GM12865 (cell line): ENCODE measurements at regions not wholly inside any gene's neighbourhood (a gene's known extent, or its start where the extent isn't known, plus 50 kb on each side); places are given as distances from the start of the nearest gene placed in this dataset.

Experiments
- DNase-seq: peaks from one replicate; pipeline ENCODE4 v3.0.0; 2010; ENCODE audit warnings: low read depth
- H3K4me3 ChIP-seq: 2 replicates; pipeline ENCODE4 v1.5.1; 2011; ENCODE audit warnings: mild to moderate bottlenecking, low read depth, low read length, control low read depth
- CTCF ChIP-seq: IDR thresholded peaks from 2 replicates; pipeline ENCODE4 v1.5.1; 2011; ENCODE audit warnings: low read length, control low read depth, low read depth, inconsistent platforms; ENCODE audit not compliant: insufficient read depth; ENCODE audit errors: missing control alignments

GRCh38 chr22:48276994-48277867 is 1514.8 kb downstream of the TBC1D22A start:
- no peak for DNase-seq
- TF ChIP-seq CTCF: no peak
- H3K4me3 ChIP-seq: no peak overlapping the region

- DNase-seq: no peak
- TF ChIP-seq CTCF: no peak
- H3K4me3 ChIP-seq: no peak overlapping the region
Observed at GRCh38 chr22:48275412-48275811, 1513.0 kb downstream of the TBC1D22A start.

GRCh38 chr22:48270731-48271130 is 1508.3 kb downstream of the TBC1D22A start:
- DNase-seq: no peak
- no peak for TF ChIP-seq CTCF
- no peak overlapping the region for H3K4me3 ChIP-seq

- DNase-seq: no peak
- TF ChIP-seq CTCF: no peak
- no peak overlapping the region for H3K4me3 ChIP-seq
Observed at GRCh38 chr22:48268771-48269552, 1506.5 kb downstream of the TBC1D22A start.

GRCh38 chr22:48268293-48268692 is 1505.8 kb downstream of the TBC1D22A start:
- TF ChIP-seq CTCF: no peak
- no peak for DNase-seq
- H3K4me3 ChIP-seq: no peak overlapping the region

GRCh38 chr22:48267681-48268080 is 1505.2 kb downstream of the TBC1D22A start:
- TF ChIP-seq CTCF: no peak
- DNase-seq: no peak

More at GRCh38 chr22:48267681-48268080, 1505.2 kb downstream of the TBC1D22A start:
- H3K4me3 ChIP-seq: no peak overlapping the region
